H1 (cell line): ENCODE measurements at regions not wholly inside any gene's neighbourhood (a gene's known extent, or its start where the extent isn't known, plus 50 kb on each side); places are given as distances from the start of the nearest gene placed in this dataset.

Source experiments
- CTCF ChIA-PET: fragments of 300-600 bp; sonication (Branson Sonifier 250); formaldehyde crosslinking; loops from one replicate; lab custom pipeline; 2021; ENCODE audit not compliant: partially characterized antibody; lab: Charles Lee
- POLR2A ChIA-PET: fragments of 300-600 bp; sonication (Branson Sonifier 250); formaldehyde crosslinking; loops from one replicate; lab custom pipeline; 2021; ENCODE audit warnings: inconsistent platforms; ENCODE audit not compliant: partially characterized antibody; lab: Charles Lee
- DNase-seq, 2 experiments: peaks; one replicate each; pipeline versions ENCODE4 v3.0.0 to v3.0.0-alpha.2; 2010 to 2022; ENCODE audit warnings: low spot score in 2 of 2, low read depth in 1 of 2, mixed read lengths in 1 of 2
- FAIRE-seq: peaks from 2 replicates; lab custom pipeline; 2011; peaks lifted over from hg19 to GRCh38; lab: Jason Lieb, UNC
- H2AFZ ChIP-seq: 2 replicates; pipeline ENCODE4 v1.8.1; 2012; ENCODE audit warnings: low read length, inconsistent platforms
- H2AK5ac ChIP-seq: 2 replicates; pipeline ENCODE4 v1.6.1; 2013; ENCODE audit warnings: low read depth, low read length
- H2BK120ac ChIP-seq: replicated peaks from 2 replicates; pipeline ENCODE3; 2013; ENCODE audit warnings: low read depth, low read length, inconsistent platforms
- H2BK12ac ChIP-seq: 2 replicates; pipeline ENCODE4 v1.6.1; 2013; ENCODE audit warnings: low read depth, low read length
- H2BK15ac ChIP-seq: 2 replicates; pipeline ENCODE4 v1.6.1; 2013; ENCODE audit warnings: low read length
- H2BK20ac ChIP-seq: 2 replicates; pipeline ENCODE4 v1.6.1; 2013; ENCODE audit warnings: low read length
- H2BK5ac ChIP-seq: 2 replicates; pipeline ENCODE4 v1.6.1; 2013; ENCODE audit warnings: low read depth, low read length
- H3K14ac ChIP-seq: 2 replicates; pipeline ENCODE4 v1.6.1; 2013; ENCODE audit warnings: inconsistent platforms; ENCODE audit not compliant: insufficient read length
- H3K18ac ChIP-seq: 2 replicates; pipeline ENCODE4 v1.6.1; 2013; ENCODE audit warnings: low read length; ENCODE audit errors: extremely low read depth
- H3K23ac ChIP-seq: 2 replicates; pipeline ENCODE4 v1.6.1; 2013; ENCODE audit warnings: inconsistent platforms; ENCODE audit not compliant: insufficient read length
- H3K23me2 ChIP-seq: 2 replicates; pipeline ENCODE4 v1.6.1; 2013; ENCODE audit warnings: low read depth, low read length
- H3K27ac ChIP-seq: 2 replicates; pipeline ENCODE4 v1.6.1; 2011; ENCODE audit warnings: low read depth, low read length, inconsistent platforms
- H3K27me3 ChIP-seq, 4 experiments: replicated peaks in 1 of 4; 1 replicate in 1 of 4; 2 replicates in 3 of 4; pipeline versions ENCODE4 v1.6.1 to v1.8.1; 2011 to 2013; ENCODE audit warnings: low read length in 3 of 4, mild to moderate bottlenecking in 3 of 4, inconsistent platforms in 2 of 4, mixed read lengths in 2 of 4, moderate library complexity in 1 of 4; ENCODE audit not compliant: control insufficient read depth in 3 of 4, insufficient read depth in 3 of 4; ENCODE audit errors: extremely low read depth in 1 of 4
- H3K36me3 ChIP-seq, 4 experiments: 2 replicates each; pipeline versions ENCODE4 v1.6.1 to v1.8.1; 2011 to 2013; ENCODE audit warnings: mild to moderate bottlenecking in 4 of 4, low read length in 3 of 4, moderate library complexity in 2 of 4, control low read depth in 1 of 4, inconsistent platforms in 1 of 4; ENCODE audit not compliant: insufficient read depth in 4 of 4, control insufficient read depth in 2 of 4
- H3K4ac ChIP-seq: replicated peaks from 2 replicates; pipeline ENCODE3; 2013; ENCODE audit warnings: low read length, low read depth, mixed read lengths, inconsistent platforms; ENCODE audit not compliant: insufficient read length
- H3K4me1 ChIP-seq, 4 experiments: replicated peaks in 1 of 4; 1 replicate in 1 of 4; 2 replicates in 3 of 4; pipeline versions ENCODE4 v1.6.1 to v1.8.1; 2011 to 2013; ENCODE audit warnings: low read length in 3 of 4, inconsistent platforms in 2 of 4, mixed read lengths in 1 of 4; ENCODE audit not compliant: insufficient read depth in 4 of 4, control insufficient read depth in 3 of 4
- H3K4me2 ChIP-seq, 2 experiments: 2 replicates each; pipeline versions ENCODE4 v1.6.1 to v1.8.1; 2011 to 2013; ENCODE audit warnings: low read depth in 2 of 2, low read length in 2 of 2, control low read depth in 1 of 2, inconsistent platforms in 1 of 2, mild to moderate bottlenecking in 1 of 2; ENCODE audit not compliant: insufficient read depth in 1 of 2
- H3K4me3 ChIP-seq, 4 experiments: fragments of 200-600, 300-600 bp in 1 of 4; sonication (generic), shearing (Covaris generic), sonication (Bioruptor Twin) in 1 of 4; 2 replicates each; pipeline versions ENCODE4 v1.5.1 to v1.8.1; 2011 to 2016; ENCODE audit warnings: low read length in 4 of 4, low read depth in 3 of 4, control low read depth in 2 of 4, inconsistent platforms in 2 of 4, mild to moderate bottlenecking in 2 of 4, mixed read lengths in 1 of 4, moderate library complexity in 1 of 4; ENCODE audit not compliant: insufficient read depth in 2 of 4; ENCODE audit errors: extremely low read depth in 1 of 4
- H3K56ac ChIP-seq: replicated peaks from 2 replicates; pipeline ENCODE3; 2013; ENCODE audit warnings: low read depth, mild to moderate bottlenecking, mixed read lengths, low read length, inconsistent platforms; ENCODE audit not compliant: insufficient read length
- H3K79me1 ChIP-seq: 2 replicates; pipeline ENCODE4 v1.6.1; 2013; ENCODE audit warnings: low read depth, low read length, control low read depth
- H3K79me2 ChIP-seq, 2 experiments: 2 replicates each; pipeline versions ENCODE4 v1.6.1 to v1.8.1; 2012 to 2013; ENCODE audit warnings: low read length in 2 of 2, mild to moderate bottlenecking in 2 of 2, inconsistent platforms in 1 of 2; ENCODE audit not compliant: insufficient read depth in 2 of 2, control insufficient read depth in 1 of 2
- H3K9ac ChIP-seq, 4 experiments: replicated peaks in 1 of 4; 1 replicate in 1 of 4; 2 replicates in 3 of 4; pipeline versions ENCODE4 v1.6.1 to v1.8.1; 2011 to 2013; ENCODE audit warnings: low read depth in 3 of 4, low read length in 3 of 4, control low read depth in 2 of 4, mild to moderate bottlenecking in 2 of 4, moderate library complexity in 2 of 4, inconsistent platforms in 1 of 4; ENCODE audit errors: extremely low read depth in 1 of 4
- H3K9me3 ChIP-seq, 2 experiments: 2 replicates each; pipeline versions ENCODE4 v1.6.1 to v1.8.1; 2012 to 2013; ENCODE audit warnings: mild to moderate bottlenecking in 2 of 2, moderate library complexity in 2 of 2, control low read depth in 1 of 2, inconsistent platforms in 1 of 2, low read depth in 1 of 2, low read length in 1 of 2, mixed read lengths in 1 of 2; ENCODE audit not compliant: insufficient read depth in 2 of 2
- H4K20me1 ChIP-seq, 2 experiments: replicated peaks in 1 of 2; 2 replicates each; pipeline versions ENCODE3 to v1.8.1; 2011 to 2013; ENCODE audit warnings: inconsistent platforms in 2 of 2, low read length in 2 of 2, mild to moderate bottlenecking in 1 of 2; ENCODE audit not compliant: insufficient read depth in 2 of 2, control insufficient read depth in 1 of 2
- H4K5ac ChIP-seq: 2 replicates; pipeline ENCODE4 v1.6.1; 2013; ENCODE audit warnings: low read length, low read depth, mixed read lengths, inconsistent platforms; ENCODE audit not compliant: insufficient read length
- H4K8ac ChIP-seq: 2 replicates; pipeline ENCODE4 v1.8.0; 2013; ENCODE audit warnings: mild to moderate bottlenecking, moderate library complexity, low read length, inconsistent platforms; ENCODE audit not compliant: insufficient read depth; ENCODE audit errors: extremely low read depth
- H4K91ac ChIP-seq: replicated peaks from 2 replicates; pipeline ENCODE3; 2013; ENCODE audit warnings: low read length, mixed read lengths, inconsistent platforms; ENCODE audit not compliant: insufficient read length
- CHD1 ChIP-seq: IDR thresholded peaks from 2 replicates; pipeline ENCODE4 v1.6.1; 2012; ENCODE audit warnings: low read depth, low read length, improper control_type of control experiment
- EGR1 ChIP-seq: IDR thresholded peaks from 2 replicates; pipeline ENCODE4 v1.6.1; 2011; ENCODE audit warnings: low read depth, low read length, borderline replicate concordance
- EP300 ChIP-seq, 2 experiments: IDR thresholded peaks; 1 replicate in 1 of 2; 2 replicates in 1 of 2; pipeline ENCODE4 v1.6.1; 2011 to 2012; ENCODE audit warnings: low read depth in 2 of 2, low read length in 2 of 2, mild to moderate bottlenecking in 2 of 2, borderline replicate concordance in 1 of 2, inconsistent platforms in 1 of 2, moderate library complexity in 1 of 2
- KDM1A ChIP-seq: fragments of 200-600, 300-600 bp; sonication (generic); IDR thresholded peaks from 2 replicates; pipeline ENCODE4 v1.7.1; 2016; ENCODE audit warnings: mild to moderate bottlenecking, low read length, borderline replicate concordance
- NANOG ChIP-seq: IDR thresholded peaks from 2 replicates; pipeline ENCODE4 v1.6.1; 2011; ENCODE audit warnings: low read length, low read depth, mild to moderate bottlenecking, inconsistent platforms; ENCODE audit not compliant: insufficient read depth, poor library complexity, severe bottlenecking
- POU5F1 ChIP-seq: IDR thresholded peaks from 2 replicates; pipeline ENCODE4 v1.6.1; 2011; ENCODE audit warnings: low read depth, mild to moderate bottlenecking, low read length, moderate library complexity
- SAP30 ChIP-seq: fragments of 300-600 bp; sonication (generic); IDR thresholded peaks from 2 replicates; pipeline ENCODE4 v1.7.1; 2012; ENCODE audit warnings: low read length, moderate library complexity, mild to moderate bottlenecking, inconsistent platforms; ENCODE audit not compliant: insufficient read depth, insufficient replicate concordance
- SIX5 ChIP-seq: IDR thresholded peaks from 2 replicates; pipeline ENCODE4 v1.6.1; 2011; ENCODE audit warnings: mild to moderate bottlenecking, low read depth, low read length
- TAF1 ChIP-seq: IDR thresholded peaks from 2 replicates; pipeline ENCODE4 v1.6.1; 2011; ENCODE audit warnings: mild to moderate bottlenecking, low read depth, low read length
- YY1 ChIP-seq: IDR thresholded peaks from 2 replicates; pipeline ENCODE4 v1.6.1; 2011; ENCODE audit warnings: low read depth, mild to moderate bottlenecking, low read length
- ZNF274 ChIP-seq: IDR thresholded peaks from 2 replicates; pipeline ENCODE4 v1.7.0; 2012; ENCODE audit warnings: low read length, borderline replicate concordance; ENCODE audit errors: extremely low read depth
- WGBS, 2 experiments: shearing (Covaris generic) in 1 of 2; methylation state at CpG; one replicate each; pipeline versions ENCODE4 v1.1.6 to v1.1.7; 2013 to 2015; ENCODE audit warnings: low lambda C conversion rate in 2 of 2, mixed read lengths in 2 of 2, inconsistent platforms in 1 of 2, low coverage in 1 of 2, missing lambda C conversion rate in 1 of 2; ENCODE audit not compliant: insufficient replicate concordance in 2 of 2, insufficient coverage in 1 of 2, insufficient read length in 1 of 2; ENCODE audit errors: extremely low coverage in 1 of 2, missing lambda C conversion rate in 1 of 2; 5-methylcytosine and 5-hydroxymethylcytosine counted together

DNA sequence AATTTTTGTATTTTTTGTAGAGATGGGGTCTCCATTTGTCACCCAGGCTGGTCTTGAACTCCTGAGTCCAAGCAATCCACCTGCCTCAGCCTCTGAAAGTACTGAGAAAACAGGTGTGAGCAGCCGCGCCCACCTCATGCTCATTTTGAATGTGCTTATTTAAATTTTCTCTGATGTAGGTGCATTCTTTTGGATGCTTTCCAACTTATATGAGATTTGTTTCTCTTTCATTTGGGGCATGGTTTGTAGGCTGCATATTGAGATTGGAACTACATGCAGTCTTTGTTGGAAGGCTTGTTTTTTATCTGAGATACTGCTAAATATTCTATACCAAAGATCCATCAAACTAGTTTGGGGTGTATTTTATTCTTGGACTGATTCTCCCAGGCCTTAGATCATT is 81.0 kb upstream of the IVNS1ABP start:
- no peak overlapping the region for H4K91ac ChIP-seq
- no peaks in the 10 kb centered on the region for H3K27me3 ChIP-seq
- ChIA-PET CTCF (interaction anchor here (0.8 to 1.0 kb wide), 2 partner anchors 82 to 283 kb away, joined by 3 to 4 read pairs; no protein-coding TSS in a partner anchor), POLR2A (no interaction called here)
- no peak overlapping the region for H3K14ac ChIP-seq
- no peak for FAIRE-seq
- no peak overlapping the region for H3K56ac ChIP-seq
- no peak overlapping the region for H2BK12ac ChIP-seq
- no peak overlapping the region for H3K23ac ChIP-seq
- WGBS, 2 experiments, result 97% methylated on average over 2 of the region's 2 CpGs; no CpG with 5 or more reads in 1 of the 2 experiments
- no peak overlapping the region for H3K4me3 ChIP-seq
- H2BK20ac ChIP-seq, result no peak overlapping the region
- H3K4me1 ChIP-seq, result peaks cover 2 to 6% (median 3%) of the 10 kb centered on the region in 4 experiments; a peak in 6 of 7 replicates
- no peak overlapping the region for H2BK5ac ChIP-seq
- no peak overlapping the region for H3K4me2 ChIP-seq
- no peak overlapping the region for H2BK120ac ChIP-seq
- H2AK5ac ChIP-seq, result no peak overlapping the region
- H3K9me3 ChIP-seq, result no peaks in the 10 kb centered on the region
- H2BK15ac ChIP-seq, result no peak overlapping the region
- H4K20me1 ChIP-seq, result no peaks in the 10 kb centered on the region
- H3K4ac ChIP-seq, result no peak overlapping the region
- no peak overlapping the region for H4K8ac ChIP-seq
- no peak overlapping the region for H2AFZ ChIP-seq
- H3K9ac ChIP-seq, result no peak overlapping the region
- no peak overlapping the region for H3K18ac ChIP-seq
- no peak overlapping the region for H3K27ac ChIP-seq
- no peaks in the 10 kb centered on the region for H3K79me2 ChIP-seq
- no peak overlapping the region for H4K5ac ChIP-seq
- H3K79me1 ChIP-seq, result no peaks in the 10 kb centered on the region
- no peaks in the 10 kb centered on the region for H3K36me3 ChIP-seq
- DNase-seq, result no peak
- TF ChIP-seq POU5F1, result no peak
- TF ChIP-seq ZNF274, result no peak
- TF ChIP-seq TAF1, result no peak
- TF ChIP-seq EGR1, result no peak
- TF ChIP-seq CHD1, result no peak
- no peak for TF ChIP-seq NANOG
- TF ChIP-seq SIX5, result no peak
- no peak for TF ChIP-seq KDM1A
- no peak for TF ChIP-seq YY1
- no peak for TF ChIP-seq EP300 (IDR thresholded peaks at IDR 0.05; ENCODE audit: borderline replicate concordance in 1 of 2, low read depth in 2 of 2, low read length in 2 of 2)
- no peak for TF ChIP-seq SAP30
- no peaks in the 10 kb centered on the region; the same call in 1 of the 2 replicates for H3K23me2 ChIP-seq
